HepG2 (cell line): ENCODE measurements at regions not wholly inside any gene's neighbourhood (a gene's known extent, or its start where the extent isn't known, plus 50 kb on each side); places are given as distances from the start of the nearest gene placed in this dataset.

Experiments
- ATAC-seq: fragments of 200-7000 bp; cut with Tn5 transposase; 3 replicates; pipeline ENCODE4 v1.9.1; 2020; ENCODE audit warnings: mild to moderate bottlenecking, moderate library complexity
- BruUV-seq: library from RNA; stranded (reverse); fragments of 400-500 nt; replicated peaks from 2 replicates; lab custom pipeline; 2021; lab: Mats Ljungman, UMichigan
- CTCF ChIA-PET: fragments of 300-600 bp; formaldehyde crosslinking; extraction: SDS; loops from one replicate; lab custom pipeline; 2021; ENCODE audit warnings: low total read pairs, inconsistent platforms, low intra/inter-chr PET ratio; lab: Yijun Ruan, JAX
- POLR2A ChIA-PET: fragments of 350-600 bp; sonication (Branson Sonifier 250); formaldehyde crosslinking; loops from one replicate; lab custom pipeline; 2020; ENCODE audit warnings: antibody characterized with exemption, inconsistent platforms; lab: Yijun Ruan, JAX
- DNase-seq: peaks from one replicate; pipeline ENCODE4 v3.0.0-alpha.2; 2015; ENCODE audit warnings: low spot score
- FAIRE-seq: peaks from 3 replicates; lab custom pipeline; 2011; peaks lifted over from hg19 to GRCh38; lab: Jason Lieb, UNC
- H2AFZ ChIP-seq: one replicate; pipeline ENCODE4 v1.6.1; 2011; ENCODE audit warnings: low read length, inconsistent platforms
- H3K27ac ChIP-seq: fragments of 300-600 bp; 3 replicates; pipeline ENCODE4 v1.8.0; 2011; ENCODE audit warnings: mixed run types, mild to moderate bottlenecking, mixed read lengths, low read length, inconsistent platforms; ENCODE audit not compliant: insufficient read depth; ENCODE audit errors: extremely low read length
- H3K27me3 ChIP-seq, 2 experiments: fragments of 200-600 bp in 1 of 2; 2 replicates in 1 of 2; 3 replicates in 1 of 2; pipeline versions ENCODE4 v1.6.0 to v1.8.0; 2011; ENCODE audit warnings: low read length in 2 of 2, mild to moderate bottlenecking in 2 of 2, moderate library complexity in 2 of 2, inconsistent platforms in 1 of 2; ENCODE audit not compliant: insufficient read depth in 2 of 2, control insufficient read depth in 1 of 2
- H3K36me3 ChIP-seq, 2 experiments: fragments of 200-600 bp in 1 of 2; replicated peaks in 1 of 2; 2 replicates in 1 of 2; 3 replicates in 1 of 2; pipeline versions ENCODE4 v1.5.1 to v1.8.0; 2011; ENCODE audit warnings: low read length in 2 of 2, inconsistent platforms in 1 of 2; ENCODE audit not compliant: insufficient read depth in 2 of 2, control insufficient read depth in 1 of 2
- H3K4me1 ChIP-seq: 2 replicates; pipeline ENCODE4 v1.5.1; 2012; ENCODE audit warnings: low read length, inconsistent platforms; ENCODE audit not compliant: insufficient read depth
- H3K4me2 ChIP-seq: 2 replicates; pipeline ENCODE4 v1.6.0; 2011; ENCODE audit warnings: low read depth, low read length, inconsistent platforms
- H3K4me3 ChIP-seq, 3 experiments: fragments of 200-600 bp in 1 of 3; sonication (generic), shearing (Covaris generic) in 1 of 3; replicated peaks in 1 of 3; 2 replicates each; pipeline ENCODE4 v1.5.1; 2011 to 2016; ENCODE audit warnings: low read length in 3 of 3, inconsistent platforms in 2 of 3, low read depth in 2 of 3, mild to moderate bottlenecking in 2 of 3, control low read depth in 1 of 3, mixed read lengths in 1 of 3; ENCODE audit not compliant: insufficient read depth in 1 of 3
- H3K79me2 ChIP-seq: one replicate; pipeline ENCODE4 v1.6.1; 2011; ENCODE audit warnings: low read length, inconsistent platforms; ENCODE audit not compliant: insufficient read depth
- H3K9ac ChIP-seq: 2 replicates; pipeline ENCODE4 v1.6.0; 2011; ENCODE audit warnings: mild to moderate bottlenecking, low read depth, low read length, inconsistent platforms; ENCODE audit not compliant: insufficient read depth
- H3K9me3 ChIP-seq: 2 replicates; pipeline ENCODE4 v1.5.1; 2012; ENCODE audit warnings: mild to moderate bottlenecking, low read length
- H4K20me1 ChIP-seq: 2 replicates; pipeline ENCODE4 v1.6.0; 2011; ENCODE audit warnings: inconsistent platforms, mild to moderate bottlenecking, low read length, moderate library complexity; ENCODE audit not compliant: insufficient read depth
- ATF7-NPFF ChIP-seq: sonication (generic); formaldehyde crosslinking; IDR thresholded peaks from 2 replicates; pipeline ENCODE4 v1.8.1; 2023; ENCODE audit warnings: mild to moderate bottlenecking, low read depth, missing genetic modification reagents, moderate library complexity
- FUBP1 ChIP-seq: sonication (generic); formaldehyde crosslinking; IDR thresholded peaks from 2 replicates; pipeline ENCODE4 v1.5.1; 2020; ENCODE audit warnings: missing genetic modification reagents, mild to moderate bottlenecking, borderline replicate concordance
- HMG20A ChIP-seq: IDR thresholded peaks from 2 replicates; pipeline ENCODE4 v1.6.1; 2016; ENCODE audit warnings: borderline replicate concordance
- NKX3-1 ChIP-seq: sonication (generic); formaldehyde crosslinking; IDR thresholded peaks from 2 replicates; pipeline ENCODE4 v1.5.0; 2020; ENCODE audit warnings: missing genetic modification reagents
- PRPF4 ChIP-seq: fragments of 200-400 bp; formaldehyde crosslinking; IDR thresholded peaks from 2 replicates; pipeline ENCODE4 v1.6.1; 2016; ENCODE audit warnings: low read length, low read depth; ENCODE audit not compliant: poor library complexity, severe bottlenecking
- REL ChIP-seq: sonication (generic); formaldehyde crosslinking; conservative IDR thresholded peaks from 2 replicates; pipeline ENCODE4 v1.8.0; 2022; ENCODE audit warnings: mild to moderate bottlenecking, missing genetic modification reagents, moderate library complexity
- SNAI1 ChIP-seq: sonication (generic); formaldehyde crosslinking; IDR thresholded peaks from 2 replicates; pipeline ENCODE4 v1.5.0; 2020; ENCODE audit warnings: mild to moderate bottlenecking, missing genetic modification reagents, borderline replicate concordance
- TRIM22 ChIP-seq: fragments of 450-650 bp; IDR thresholded peaks from 2 replicates; pipeline ENCODE4 v1.6.1; 2017
- ZNF275 ChIP-seq: sonication (generic); formaldehyde crosslinking; IDR thresholded peaks from 2 replicates; pipeline ENCODE4 v1.8.0; 2022; ENCODE audit warnings: missing genetic modification reagents, mild to moderate bottlenecking, inconsistent platforms, borderline replicate concordance
- ZNF576 ChIP-seq: sonication (generic); formaldehyde crosslinking; IDR thresholded peaks from 2 replicates; pipeline ENCODE4 v1.4.0; 2020; ENCODE audit warnings: mild to moderate bottlenecking, missing genetic modification reagents
- WGBS: methylation state at CpG from one replicate; pipeline ENCODE4 v1.1.6; 2017; ENCODE audit warnings: low lambda C conversion rate; 5-methylcytosine and 5-hydroxymethylcytosine counted together
- in situ Hi-C: cut with HindIII; loops from 2 replicates; pipeline ENCODE4 v1.10.0; 2017; ENCODE audit warnings: low pct_unique_long_range_greater_than_20kb; ENCODE audit not compliant: extremely low pct_ligation_motif_present
- intact Hi-C: fragments of 100-400 bp; cut with micrococcal nuclease; formaldehyde crosslinking; loops from one replicate; pipeline ENCODE4 v1.10.0; 2022; ENCODE audit not compliant: unreplicated experiment

- Histone ChIP-seq H3K4me1 (no peaks in the 10 kb centered on the region), H3K27me3 (no peaks in the 10 kb centered on the region; a peak in 1 of 5 replicates), H4K20me1 (no peaks in the 10 kb centered on the region), H3K9me3 (no peaks in the 10 kb centered on the region), H2AFZ (no peak overlapping the region), H3K4me3 (no peak overlapping the region), H3K79me2 (no peaks in the 10 kb centered on the region), H3K9ac (no peak overlapping the region), H3K4me2 (no peak overlapping the region), H3K27ac (no peak overlapping the region), H3K36me3 (no peaks in the 10 kb centered on the region)
- FAIRE-seq (no peak), ATAC-seq (no peak), DNase-seq (no peak)
- BruUV-seq, result no TSS peak
- WGBS, result 5% methylated on average over 1 of the region's 1 CpG
- ChIA-PET CTCF (no interaction called here), POLR2A (no interaction called here)
- no peak for TF ChIP-seq NKX3-1 (CRISPR knock-in tag)
- TF ChIP-seq ATF7-NPFF (CRISPR knock-in tag), result no peak
- no peak for TF ChIP-seq TRIM22
- no peak for TF ChIP-seq PRPF4
- TF ChIP-seq SNAI1, result no peak
- no peak for TF ChIP-seq ZNF576 (CRISPR knock-in tag)
- TF ChIP-seq REL, result no peak
- TF ChIP-seq ZNF275 (CRISPR knock-in tag), result no peak
- TF ChIP-seq FUBP1 (CRISPR knock-in tag), result no peak
- no peak for TF ChIP-seq HMG20A
- intact Hi-C loops (no loop called here), in situ Hi-C loops (no loop called here)
Measured at GRCh38 chr7:84474436-84474835, 279.8 kb upstream of the SEMA3A start.
